Fibroblast of pulmonary artery (primary cell): ENCODE measurements at regions not wholly inside any gene's neighbourhood (a gene's known extent, or its start where the extent isn't known, plus 50 kb on each side); places are given as distances from the start of the nearest gene placed in this dataset.

ENCODE experiments used
- DNase-seq: peaks from one replicate; pipeline ENCODE4 v3.0.0-alpha.2; 2010; ENCODE audit warnings: low read depth
- H3K4me3 ChIP-seq: replicated peaks from 2 replicates; pipeline ENCODE4 v1.5.1; 2011; ENCODE audit warnings: low read depth, mild to moderate bottlenecking, control low read depth, low read length, moderate library complexity
- TF ChIP-seq, protein P1 (sequence below): IDR thresholded peaks from 2 replicates; pipeline ENCODE4 v1.5.1; 2011; ENCODE audit warnings: mild to moderate bottlenecking, control low read depth, low read length, inconsistent platforms; ENCODE audit errors: missing control alignments

- DNase-seq: peak; percentile 98
- H3K4me3 ChIP-seq: peak overlapping the region; percentile 39
- TF ChIP-seq, protein P1, sequence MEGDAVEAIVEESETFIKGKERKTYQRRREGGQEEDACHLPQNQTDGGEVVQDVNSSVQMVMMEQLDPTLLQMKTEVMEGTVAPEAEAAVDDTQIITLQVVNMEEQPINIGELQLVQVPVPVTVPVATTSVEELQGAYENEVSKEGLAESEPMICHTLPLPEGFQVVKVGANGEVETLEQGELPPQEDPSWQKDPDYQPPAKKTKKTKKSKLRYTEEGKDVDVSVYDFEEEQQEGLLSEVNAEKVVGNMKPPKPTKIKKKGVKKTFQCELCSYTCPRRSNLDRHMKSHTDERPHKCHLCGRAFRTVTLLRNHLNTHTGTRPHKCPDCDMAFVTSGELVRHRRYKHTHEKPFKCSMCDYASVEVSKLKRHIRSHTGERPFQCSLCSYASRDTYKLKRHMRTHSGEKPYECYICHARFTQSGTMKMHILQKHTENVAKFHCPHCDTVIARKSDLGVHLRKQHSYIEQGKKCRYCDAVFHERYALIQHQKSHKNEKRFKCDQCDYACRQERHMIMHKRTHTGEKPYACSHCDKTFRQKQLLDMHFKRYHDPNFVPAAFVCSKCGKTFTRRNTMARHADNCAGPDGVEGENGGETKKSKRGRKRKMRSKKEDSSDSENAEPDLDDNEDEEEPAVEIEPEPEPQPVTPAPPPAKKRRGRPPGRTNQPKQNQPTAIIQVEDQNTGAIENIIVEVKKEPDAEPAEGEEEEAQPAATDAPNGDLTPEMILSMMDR: no peak
Observed at GRCh38 chr7:16989811-16990413, 108.1 kb upstream of the AGR3 start.

- no peak overlapping the region for H3K4me3 ChIP-seq
- DNase-seq: no peak
- TF ChIP-seq, protein P1: no peak
Observed at GRCh38 chr7:16991551-16991950, 109.8 kb upstream of the AGR3 start.

GRCh38 chr7:16993543-16993942 lies 111.8 kb upstream of the AGR3 start:
- DNase-seq: no peak
- no peak overlapping the region for H3K4me3 ChIP-seq
- TF ChIP-seq, protein P1: no peak

- TF ChIP-seq, protein P1: no peak
- DNase-seq: no peak
- no peak overlapping the region for H3K4me3 ChIP-seq
Observed at GRCh38 chr7:16998481-16999051, 116.8 kb upstream of the AGR3 start.

DNA sequence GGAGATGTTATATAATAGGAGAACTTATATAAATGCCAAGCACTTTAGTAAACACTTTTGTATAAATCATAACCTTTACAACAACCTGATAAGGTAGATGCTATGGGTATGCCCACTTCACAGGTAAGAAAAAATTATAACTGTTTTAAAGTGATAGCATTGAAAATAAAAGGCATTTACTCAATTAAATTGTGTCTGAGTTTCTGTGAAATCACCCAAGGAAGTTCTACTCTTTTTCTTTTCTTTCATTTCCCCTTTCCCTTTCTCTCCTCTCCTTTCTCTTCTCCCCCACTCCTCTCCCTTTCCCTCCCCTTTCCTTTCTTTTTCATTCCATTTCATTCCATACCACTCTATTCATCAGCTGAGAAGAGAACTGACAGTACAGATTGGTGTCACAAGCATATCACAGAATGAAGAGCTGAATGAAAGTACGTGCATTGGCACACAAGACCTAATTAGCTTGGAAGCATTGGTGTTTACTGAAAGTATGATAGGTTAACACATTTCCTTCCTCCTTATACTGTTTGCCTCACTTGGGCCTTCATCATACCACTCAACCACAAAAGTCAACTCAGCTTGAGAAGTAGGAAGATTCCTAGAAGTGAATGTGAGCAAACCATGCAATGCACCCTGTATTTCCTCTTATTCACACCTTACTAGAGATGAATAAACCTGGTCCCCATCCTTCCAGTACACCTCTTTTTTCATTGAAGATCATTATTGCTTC lies 117.9 kb upstream of the AGR3 start:
- DNase-seq: no peak

GRCh38 chr7:17005271-17005670 lies 123.5 kb upstream of the AGR3 start:
- TF ChIP-seq, protein P1: no peak
- no peak overlapping the region for H3K4me3 ChIP-seq
- peak; percentile 33 for DNase-seq

More for the DNA sequence above, 117.9 kb upstream of the AGR3 start:
- H3K4me3 ChIP-seq: no peak overlapping the region
- TF ChIP-seq, protein P1: no peak

DNA sequence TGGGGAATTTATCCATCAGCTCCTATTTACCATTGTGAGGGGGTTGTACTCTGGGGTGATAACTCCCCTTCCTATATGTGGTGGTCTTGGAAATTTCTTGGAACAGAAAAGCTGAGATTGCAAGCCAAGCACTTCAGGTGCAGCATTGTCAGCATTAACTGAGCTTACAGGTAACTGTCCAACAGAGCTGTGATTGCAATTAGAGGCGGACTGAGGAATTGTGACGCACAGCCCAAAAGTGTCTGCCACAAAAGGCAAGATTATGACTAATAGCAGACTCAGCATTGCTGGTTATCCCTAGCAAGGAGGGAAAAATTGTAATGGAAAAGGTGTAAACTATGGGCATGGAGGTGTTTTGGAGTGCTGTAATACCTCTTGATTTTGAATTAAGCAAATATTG lies 126.1 kb upstream of the AGR3 start:
- H3K4me3 ChIP-seq: no peak overlapping the region
- DNase-seq: no peak
- TF ChIP-seq, protein P1: no peak
